ENCODE measurements at regions not wholly inside any gene's neighbourhood (a gene's known extent, or its start where the extent isn't known, plus 50 kb on each side); places are given as distances from the start of the nearest gene placed in this dataset.
"Not testable (repeated sequence)": the region's sequence is repeated elsewhere in the genome, so short reads cannot be mapped to it uniquely, and the experiment has no call there.

GRCh38 chr16:29330623-29331022, 75.9 kb downstream of the NPIPB11 start:
- TF ChIP-seq PRDM4 (tag by site-specific recombination; IDR thresholded peaks at IDR 0.05); CTCF (tag by site-specific recombination; IDR thresholded peaks at IDR 0.05); ZNF449 (tag by site-specific recombination; IDR thresholded peaks at IDR 0.05); ZSCAN30 (tag by site-specific recombination; IDR thresholded peaks at IDR 0.05); ZNF138 (tag by site-specific recombination; IDR thresholded peaks at IDR 0.05; ENCODE audit: borderline replicate concordance); YY1 (tag by site-specific recombination; IDR thresholded peaks at IDR 0.05); HOXD13 (CRISPR knock-in tag; IDR thresholded peaks at IDR 0.05; ENCODE audit: borderline replicate concordance): not testable (repeated sequence)
